Keratinocyte (primary cell): ENCODE measurements at regions not wholly inside any gene's neighbourhood (a gene's known extent, or its start where the extent isn't known, plus 50 kb on each side); places are given as distances from the start of the nearest gene placed in this dataset.

Experiments
- CTCF ChIP-seq, 3 experiments: IDR thresholded peaks in 1 of 3; conservative IDR thresholded peaks in 1 of 3; optimal IDR thresholded peaks in 1 of 3; 2 replicates in 2 of 3; 3 replicates in 1 of 3; pipeline versions ENCODE3 to v1.5.1; 2011; ENCODE audit warnings: low read length in 3 of 3, mild to moderate bottlenecking in 3 of 3, moderate library complexity in 2 of 3, control low read depth in 1 of 3, inconsistent platforms in 1 of 3; ENCODE audit not compliant: insufficient read depth in 2 of 3; ENCODE audit errors: extremely low read depth in 1 of 3
- EZH2 ChIP-seq: IDR thresholded peaks from one replicate; pipeline ENCODE4 v1.6.1; 2012; ENCODE audit warnings: inconsistent platforms, mild to moderate bottlenecking, low read length, moderate library complexity

- no peak for TF ChIP-seq CTCF (optimal IDR thresholded peaks at IDR 0.05 in 1 of 3, IDR thresholded peaks at IDR 0.05 in 1 of 3, conservative IDR thresholded peaks at IDR 0.05 in 1 of 3; ENCODE audit: extremely low read depth in 1 of 3, insufficient read depth in 2 of 3, low read length in 3 of 3)
- TF ChIP-seq EZH2: no peak
These were observed 120.7 kb upstream of the NT5E start for GRCh38 chr6:85329196-85329595.
